ENCODE measurements at regions not wholly inside any gene's neighbourhood (a gene's known extent, or its start where the extent isn't known, plus 50 kb on each side); places are given as distances from the start of the nearest gene placed in this dataset.
A peak's percentile ranks its signal among the peaks of the same experiment; 100 is the strongest.

DNA sequence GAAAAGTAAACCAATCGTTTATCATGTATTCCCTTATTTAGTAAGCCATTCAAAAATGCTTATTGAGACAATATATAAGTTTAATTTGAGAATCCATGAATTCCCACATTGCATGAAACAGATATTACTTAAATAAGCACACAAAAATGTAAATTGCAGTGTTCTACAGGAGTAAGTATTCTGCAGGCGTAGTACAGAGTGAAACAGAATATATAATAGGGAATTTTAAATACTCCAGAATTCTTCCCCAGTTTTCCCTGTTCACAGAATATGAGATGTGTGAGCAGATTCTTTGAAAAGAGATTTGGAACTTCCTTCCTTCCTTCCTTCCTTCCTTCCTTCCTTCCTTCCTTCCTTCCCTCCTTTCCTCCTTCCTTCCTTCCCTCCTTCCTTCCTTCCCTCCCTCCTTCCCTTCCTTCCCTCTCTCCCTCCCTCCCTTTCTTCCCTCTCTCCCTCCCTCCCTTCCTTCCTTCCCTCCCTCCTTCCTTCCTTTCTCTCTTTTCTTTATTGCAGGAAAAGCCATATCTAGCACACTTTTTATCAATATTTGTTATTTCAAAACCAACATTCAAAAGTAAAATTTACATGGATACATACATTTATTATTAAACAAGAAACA, 977.7 kb upstream of the LRRTM1 start:
- TF ChIP-seq, protein P1, sequence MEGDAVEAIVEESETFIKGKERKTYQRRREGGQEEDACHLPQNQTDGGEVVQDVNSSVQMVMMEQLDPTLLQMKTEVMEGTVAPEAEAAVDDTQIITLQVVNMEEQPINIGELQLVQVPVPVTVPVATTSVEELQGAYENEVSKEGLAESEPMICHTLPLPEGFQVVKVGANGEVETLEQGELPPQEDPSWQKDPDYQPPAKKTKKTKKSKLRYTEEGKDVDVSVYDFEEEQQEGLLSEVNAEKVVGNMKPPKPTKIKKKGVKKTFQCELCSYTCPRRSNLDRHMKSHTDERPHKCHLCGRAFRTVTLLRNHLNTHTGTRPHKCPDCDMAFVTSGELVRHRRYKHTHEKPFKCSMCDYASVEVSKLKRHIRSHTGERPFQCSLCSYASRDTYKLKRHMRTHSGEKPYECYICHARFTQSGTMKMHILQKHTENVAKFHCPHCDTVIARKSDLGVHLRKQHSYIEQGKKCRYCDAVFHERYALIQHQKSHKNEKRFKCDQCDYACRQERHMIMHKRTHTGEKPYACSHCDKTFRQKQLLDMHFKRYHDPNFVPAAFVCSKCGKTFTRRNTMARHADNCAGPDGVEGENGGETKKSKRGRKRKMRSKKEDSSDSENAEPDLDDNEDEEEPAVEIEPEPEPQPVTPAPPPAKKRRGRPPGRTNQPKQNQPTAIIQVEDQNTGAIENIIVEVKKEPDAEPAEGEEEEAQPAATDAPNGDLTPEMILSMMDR (IDR thresholded peaks at IDR 0.05) = no peak
- TF ChIP-seq POLR2A (IDR thresholded peaks at IDR 0.05) = no peak
- no peak overlapping the region for H3K4me3 ChIP-seq
- H3K27me3 ChIP-seq = no peaks in the 10 kb centered on the region
- H3K27ac ChIP-seq = no peak overlapping the region
- H3K4me1 ChIP-seq = no peaks in the 10 kb centered on the region
- H3K36me3 ChIP-seq = no peaks in the 10 kb centered on the region
- no peaks in the 10 kb centered on the region for H3K9me3 ChIP-seq
- DNase-seq = no peak

DNA sequence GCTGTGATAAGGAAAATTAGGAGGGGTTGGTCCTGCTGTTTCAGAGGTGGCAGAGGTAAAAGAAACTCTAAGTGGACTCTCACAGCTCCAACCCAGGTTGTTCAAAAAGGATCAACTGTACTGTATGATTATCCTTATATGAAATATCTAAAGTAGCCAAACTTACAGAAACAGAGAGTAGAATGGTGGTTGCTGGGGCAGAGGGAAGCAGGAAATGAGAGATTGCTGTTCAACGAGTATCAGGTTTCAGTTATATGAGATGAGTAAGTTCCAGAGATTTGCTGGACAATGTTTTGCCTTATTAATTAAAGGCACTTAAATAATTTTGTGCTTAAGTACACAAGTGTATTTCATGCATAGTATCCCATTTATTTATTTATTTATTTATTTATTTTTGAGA, 972.0 kb upstream of the LRRTM1 start:
- Histone ChIP-seq H3K4me3 (no peak overlapping the region), H3K4me1 (no peaks in the 10 kb centered on the region), H3K27me3 (no peaks in the 10 kb centered on the region), H3K9me3 (no peaks in the 10 kb centered on the region), H3K27ac (no peak overlapping the region), H3K36me3 (no peaks in the 10 kb centered on the region)
- TF ChIP-seq, protein P1 (IDR thresholded peaks at IDR 0.05) = no peak
- no peak for TF ChIP-seq POLR2A (IDR thresholded peaks at IDR 0.05)
- DNase-seq = no peak

DNA sequence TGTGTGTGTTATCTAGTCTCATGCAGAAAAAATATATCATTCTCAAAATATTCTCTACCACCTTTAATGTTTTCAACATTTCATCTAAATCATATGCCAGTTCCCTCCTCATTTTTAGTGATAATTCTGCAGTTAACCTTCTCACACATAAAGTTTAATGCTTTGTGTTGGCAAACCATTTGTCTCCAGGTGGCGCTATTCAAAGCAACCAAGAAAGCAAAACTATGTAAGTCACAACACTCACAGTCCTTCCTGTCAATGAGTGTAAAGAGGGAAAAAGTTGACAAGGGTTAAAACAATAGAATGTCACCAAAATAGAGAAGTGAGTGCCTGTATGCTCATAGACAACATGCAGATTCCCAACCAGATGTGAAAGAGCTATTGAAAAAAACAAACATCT, 961.6 kb upstream of the LRRTM1 start:
- H3K27me3 ChIP-seq = no peaks in the 10 kb centered on the region
- H3K36me3 ChIP-seq = no peaks in the 10 kb centered on the region
- no peak for TF ChIP-seq POLR2A (IDR thresholded peaks at IDR 0.05)
- TF ChIP-seq, protein P1 (IDR thresholded peaks at IDR 0.05) = peak in 2 of 6 experiments; percentile 12 to 17
- no peak overlapping the region for H3K27ac ChIP-seq
- no peaks in the 10 kb centered on the region for H3K4me1 ChIP-seq
- H3K4me3 ChIP-seq = no peak overlapping the region
- DNase-seq = no peak
- H3K9me3 ChIP-seq = no peaks in the 10 kb centered on the region

DNA sequence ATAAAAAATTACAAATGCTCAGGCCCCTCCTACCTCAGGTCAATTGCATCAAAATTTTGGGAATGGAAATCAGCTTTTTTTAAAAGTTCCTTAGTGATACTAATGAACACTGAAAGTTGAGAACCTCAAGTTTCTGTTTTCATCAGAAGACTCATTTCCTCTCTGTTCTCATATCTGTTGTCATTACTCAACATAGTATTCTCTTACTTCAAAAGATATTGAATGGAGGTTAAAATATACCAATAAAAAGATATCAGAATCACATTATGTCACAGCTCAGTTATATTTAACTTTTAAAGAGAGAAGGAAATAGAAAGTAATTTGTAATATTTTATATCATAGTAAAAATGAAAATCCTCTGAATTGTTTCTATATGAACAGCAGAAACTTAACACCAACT, 959.4 kb upstream of the LRRTM1 start:
- Histone ChIP-seq H3K27me3 (no peaks in the 10 kb centered on the region), H3K4me3 (no peak overlapping the region), H3K27ac (no peak overlapping the region), H3K9me3 (no peaks in the 10 kb centered on the region), H3K4me1 (no peaks in the 10 kb centered on the region), H3K36me3 (no peaks in the 10 kb centered on the region)
- no peak for DNase-seq
- TF ChIP-seq, protein P1 (IDR thresholded peaks at IDR 0.05) = no peak
- TF ChIP-seq POLR2A (IDR thresholded peaks at IDR 0.05) = no peak

DNA sequence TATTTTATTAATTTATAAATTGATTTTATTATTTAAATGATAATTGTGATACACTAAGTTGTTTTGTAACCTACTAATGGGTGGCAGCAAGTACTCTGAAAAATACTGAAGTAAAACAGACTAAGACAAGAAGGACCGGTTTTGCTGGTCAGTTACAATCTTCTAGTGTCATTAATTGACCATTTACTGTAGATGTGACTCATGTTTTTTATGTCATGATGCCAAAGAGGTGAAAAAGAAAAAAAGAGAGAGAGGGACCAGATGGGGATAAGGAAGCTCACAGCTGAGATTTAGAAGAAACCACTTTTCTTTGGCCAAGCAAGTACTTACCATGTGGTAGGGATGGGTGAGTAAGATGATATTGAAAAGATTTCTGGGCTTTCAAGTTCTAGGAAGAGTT, 955.8 kb upstream of the LRRTM1 start:
- no peaks in the 10 kb centered on the region for H3K4me1 ChIP-seq
- no peak for TF ChIP-seq POLR2A (IDR thresholded peaks at IDR 0.05)
- TF ChIP-seq, protein P1 (IDR thresholded peaks at IDR 0.05) = no peak
- H3K4me3 ChIP-seq = no peak overlapping the region
- no peaks in the 10 kb centered on the region for H3K36me3 ChIP-seq
- DNase-seq = no peak
- no peaks in the 10 kb centered on the region for H3K9me3 ChIP-seq
- H3K27me3 ChIP-seq = no peaks in the 10 kb centered on the region
- H3K27ac ChIP-seq = no peak overlapping the region

DNA sequence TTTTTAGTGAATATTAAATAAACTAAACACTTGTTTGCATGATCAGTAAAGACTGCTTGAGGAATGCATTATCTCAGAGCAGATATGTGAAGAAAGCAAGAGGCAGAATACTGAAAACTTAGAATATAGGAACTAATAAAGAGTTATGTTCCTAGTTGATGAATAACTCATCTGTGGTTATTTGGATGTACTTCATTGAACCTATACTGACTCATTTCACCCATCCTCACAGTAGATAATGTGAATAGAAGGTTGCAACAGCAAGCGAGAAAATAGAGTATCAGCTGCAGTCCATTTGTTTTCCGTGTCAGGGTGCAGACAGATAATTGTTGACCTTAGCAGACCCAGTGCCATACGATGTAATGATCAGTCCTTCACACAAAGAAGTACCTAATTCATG, 945.7 kb upstream of the LRRTM1 start:
- no peak for DNase-seq
- Histone ChIP-seq H3K4me1 (no peaks in the 10 kb centered on the region), H3K9me3 (no peaks in the 10 kb centered on the region), H3K27me3 (no peaks in the 10 kb centered on the region), H3K36me3 (no peaks in the 10 kb centered on the region), H3K27ac (no peak overlapping the region), H3K4me3 (no peak overlapping the region)
- no peak for TF ChIP-seq POLR2A (IDR thresholded peaks at IDR 0.05)
- TF ChIP-seq, protein P1 (IDR thresholded peaks at IDR 0.05) = no peak
